ENCODE measurements at regions not wholly inside any gene's neighbourhood (a gene's known extent, or its start where the extent isn't known, plus 50 kb on each side); places are given as distances from the start of the nearest gene placed in this dataset.

DNA sequence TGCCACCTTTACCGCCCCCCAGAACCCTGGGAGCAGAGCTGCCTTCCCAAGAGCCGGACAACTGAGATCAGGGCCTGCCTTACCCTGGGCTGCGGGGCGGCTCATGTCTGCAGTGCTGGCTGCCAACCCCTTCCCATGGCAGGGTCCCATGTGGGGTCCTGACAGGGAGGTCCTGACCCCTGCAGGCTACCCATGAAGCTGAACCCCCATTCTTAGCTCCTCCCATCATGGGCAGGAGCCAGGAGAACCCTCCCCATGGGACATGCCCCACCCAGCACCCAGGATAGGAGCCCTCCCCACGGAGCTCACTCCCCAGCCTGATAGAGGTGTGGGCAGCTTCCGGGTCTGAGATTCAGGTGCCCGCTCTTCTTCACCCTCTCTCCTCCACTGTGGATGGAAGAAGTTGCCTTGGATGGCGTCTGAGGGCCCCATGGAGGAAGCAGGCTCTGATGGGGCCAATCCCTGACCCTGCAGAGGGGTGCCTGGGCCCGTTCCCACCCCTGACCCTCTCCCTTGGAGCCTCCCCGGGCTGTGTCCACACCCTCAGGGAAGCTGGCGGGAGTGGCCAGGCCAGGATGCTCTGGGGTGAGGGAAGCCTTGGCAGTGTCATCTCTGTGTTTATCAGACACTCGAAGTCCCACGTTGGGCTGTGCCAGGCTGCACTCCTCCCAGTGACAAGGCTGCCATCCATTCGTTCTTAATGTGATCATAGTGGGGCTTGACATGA is 1508.2 kb downstream of the BRD1 start:
- Mint-ChIP-seq H3K4me3 (no peak overlapping the region), H3K4me1 (ENCODE audit: low read depth) (no peaks in the 10 kb centered on the region), H3K36me3 (ENCODE audit: low read depth) (no peaks in the 10 kb centered on the region), H3K9me3 (peaks cover 2% of the 10 kb centered on the region), H3K27me3 (ENCODE audit: low read depth) (peaks cover 3% of the 10 kb centered on the region), H3K27ac (no peak overlapping the region)
- intact Hi-C loops (cut with micrococcal nuclease) = no loop called here
- DNase-seq = no peak
- CTCF ChIA-PET = no interaction called here

DNA sequence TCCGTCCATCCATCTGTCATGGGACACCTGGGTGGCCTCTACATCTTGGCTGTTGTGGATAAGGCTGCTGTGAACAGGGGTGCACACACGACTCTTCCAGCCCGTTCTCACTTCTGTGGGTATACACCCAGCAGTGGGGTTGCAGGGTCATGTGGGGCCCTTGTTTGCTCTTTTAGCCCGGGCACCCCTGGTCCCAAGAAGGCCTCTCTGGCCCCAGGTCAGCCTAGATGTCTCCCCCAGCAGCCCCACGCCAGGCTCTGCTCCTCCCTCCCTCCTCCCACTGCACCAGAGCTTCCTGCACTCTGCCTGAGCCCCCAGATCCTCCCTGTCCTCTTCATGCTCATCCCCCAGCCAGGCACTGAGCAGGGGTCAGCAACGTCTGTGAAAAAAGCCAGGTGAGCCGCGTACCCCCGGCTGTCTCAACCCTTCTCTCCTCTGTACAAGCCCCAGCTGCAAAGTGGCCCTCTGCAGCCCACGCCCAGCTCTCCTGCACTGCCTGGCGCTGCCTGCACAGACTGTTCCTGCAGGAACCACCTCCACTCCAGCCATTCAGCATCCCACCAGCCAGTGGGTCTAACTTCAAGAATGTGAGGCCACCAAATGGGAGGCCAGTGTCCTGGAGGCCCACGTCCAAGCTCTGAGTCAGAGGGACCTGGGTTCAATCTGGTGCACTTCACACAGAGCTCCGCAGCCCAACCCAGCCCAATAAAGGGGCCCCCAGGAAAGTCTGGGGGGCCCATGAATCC is 1508.9 kb downstream of the BRD1 start:
- Mint-ChIP-seq H3K27me3 (ENCODE audit: low read depth) (peaks cover 3% of the 10 kb centered on the region), H3K27ac (no peak overlapping the region), H3K9me3 (peaks cover under 1% of the 10 kb centered on the region), H3K36me3 (ENCODE audit: low read depth) (no peaks in the 10 kb centered on the region), H3K4me1 (ENCODE audit: low read depth) (no peaks in the 10 kb centered on the region), H3K4me3 (no peak overlapping the region)
- intact Hi-C loops (cut with micrococcal nuclease) = no loop called here
- CTCF ChIA-PET = no interaction called here
- no peak for DNase-seq

GRCh38 chr22:48318173-48318572 is 1509.5 kb downstream of the BRD1 start:
- Mint-ChIP-seq H3K4me3 (no peak overlapping the region), H3K27ac (no peak overlapping the region), H3K27me3 (ENCODE audit: low read depth) (peaks cover 3% of the 10 kb centered on the region), H3K9me3 (peaks cover 1% of the 10 kb centered on the region), H3K36me3 (ENCODE audit: low read depth) (no peaks in the 10 kb centered on the region), H3K4me1 (ENCODE audit: low read depth) (no peaks in the 10 kb centered on the region)
- CTCF ChIA-PET = no interaction called here
- intact Hi-C loops (cut with micrococcal nuclease) = no loop called here
- no peak for DNase-seq

DNA sequence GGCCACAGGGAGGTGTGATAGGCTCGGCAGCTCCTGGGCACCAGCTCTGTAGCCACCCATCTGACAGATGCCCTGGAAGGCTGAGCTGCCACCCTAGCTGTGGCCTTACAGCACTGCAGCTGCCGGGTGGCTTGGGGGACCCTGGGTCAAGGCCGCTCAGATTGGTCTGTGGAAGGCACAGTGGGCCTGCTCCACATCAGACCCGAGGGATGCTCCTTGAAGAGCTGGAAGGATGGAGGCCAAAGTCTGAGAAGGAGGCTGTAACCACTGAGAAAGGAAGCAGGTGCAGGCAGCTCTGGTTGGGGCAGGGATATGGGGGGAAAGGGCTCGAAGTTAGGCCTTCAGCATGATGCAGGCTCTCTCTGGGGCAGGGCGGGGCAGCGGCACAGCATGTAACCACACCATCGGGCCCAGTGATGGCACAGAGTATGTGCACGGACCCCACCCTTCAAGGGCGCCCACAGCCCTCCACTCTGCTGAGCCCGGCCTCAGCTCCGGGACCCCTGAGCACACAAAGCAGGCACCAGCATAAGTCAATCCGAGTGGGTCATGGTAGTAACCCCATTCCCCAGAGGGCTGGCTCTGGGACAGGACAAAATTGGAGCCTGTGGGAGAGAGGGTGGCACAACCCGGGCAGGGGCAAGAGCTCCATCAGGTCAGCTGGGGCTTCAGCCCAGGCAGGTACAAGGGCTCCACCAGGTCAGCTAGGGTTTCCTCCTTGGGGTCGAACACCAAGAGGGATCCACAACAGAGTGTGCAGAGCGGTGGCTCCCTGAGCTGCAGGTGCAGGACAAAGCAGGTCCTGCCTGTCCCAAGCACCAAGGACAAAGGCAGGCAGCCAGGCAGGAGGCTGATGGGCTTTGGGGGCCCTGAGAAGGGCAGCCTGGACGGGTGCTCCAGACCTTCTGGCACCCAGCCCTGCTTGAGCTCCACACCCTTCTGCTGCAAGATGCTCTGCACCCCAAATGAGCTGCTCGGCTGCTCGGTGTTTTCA is 1511.1 kb downstream of the BRD1 start:
- no peaks in the 10 kb centered on the region for H3K4me1 Mint-ChIP-seq (ENCODE audit: low read depth)
- no peak for DNase-seq

DNA sequence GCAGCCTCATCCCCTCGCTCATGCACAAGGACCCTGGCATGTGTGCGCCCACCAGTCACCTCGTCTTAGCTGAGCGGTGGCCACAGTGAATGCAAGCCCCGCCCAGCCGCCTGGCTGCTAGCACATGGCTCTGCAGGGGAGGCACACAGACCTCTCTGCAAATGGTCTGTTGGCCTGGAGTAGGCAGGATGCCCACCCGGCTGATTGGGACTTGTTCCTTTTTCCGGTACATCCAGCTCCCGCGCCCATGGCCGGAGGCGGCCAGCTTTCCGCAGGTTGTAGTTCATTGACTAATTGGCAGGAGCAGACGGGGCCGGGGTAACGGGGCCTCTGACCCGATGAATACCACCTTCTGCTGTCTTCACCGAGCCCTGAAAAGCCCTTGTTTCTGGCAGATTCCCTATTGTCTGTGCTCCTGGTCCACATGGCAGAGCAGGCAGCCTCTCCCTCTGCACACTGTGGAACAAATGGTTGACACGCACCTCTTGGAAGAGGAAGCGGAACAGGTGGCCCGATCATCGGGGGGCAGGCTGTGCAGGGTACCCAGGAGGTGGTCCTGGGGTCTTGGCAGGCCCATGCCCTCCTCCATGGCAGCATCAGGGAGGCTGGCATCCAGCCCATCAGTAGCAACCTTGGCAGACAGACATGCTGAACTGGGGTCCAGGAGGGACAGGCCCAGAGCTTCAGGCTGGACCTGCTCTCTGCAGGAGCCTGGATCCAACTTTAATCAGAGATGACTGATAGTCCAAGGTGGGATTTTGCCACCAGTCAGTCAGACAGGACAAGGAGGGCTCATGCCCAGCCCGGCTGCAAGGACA is 1512.0 kb downstream of the BRD1 start:
- no peak for DNase-seq
- Mint-ChIP-seq H3K9me3 (peaks cover 13% of the 10 kb centered on the region), H3K4me1 (ENCODE audit: low read depth) (no peaks in the 10 kb centered on the region), H3K4me3 (no peak overlapping the region), H3K36me3 (ENCODE audit: low read depth) (no peaks in the 10 kb centered on the region), H3K27me3 (ENCODE audit: low read depth) (no peaks in the 10 kb centered on the region), H3K27ac (no peak overlapping the region)
- intact Hi-C loops (cut with micrococcal nuclease) = no loop called here
- CTCF ChIA-PET = no interaction called here

More for the DNA sequence above, 1511.1 kb downstream of the BRD1 start:
- H3K36me3 Mint-ChIP-seq (ENCODE audit: low read depth) = no peaks in the 10 kb centered on the region
- H3K9me3 Mint-ChIP-seq = peaks cover 8% of the 10 kb centered on the region
- H3K27ac Mint-ChIP-seq = no peak overlapping the region
- intact Hi-C loops (cut with micrococcal nuclease) = no loop called here
- peaks cover 3% of the 10 kb centered on the region for H3K27me3 Mint-ChIP-seq (ENCODE audit: low read depth)
- CTCF ChIA-PET = no interaction called here
- H3K4me3 Mint-ChIP-seq = no peak overlapping the region

GRCh38 chr22:48314073-48314472 is 1513.6 kb downstream of the BRD1 start:
- H3K27me3 Mint-ChIP-seq (ENCODE audit: low read depth) = no peaks in the 10 kb centered on the region
- H3K27ac Mint-ChIP-seq = no peak overlapping the region
- H3K9me3 Mint-ChIP-seq = peaks cover 13% of the 10 kb centered on the region
- DNase-seq = no peak
- H3K4me3 Mint-ChIP-seq = no peak overlapping the region
- intact Hi-C loops (cut with micrococcal nuclease) = no loop called here
- no peaks in the 10 kb centered on the region for H3K36me3 Mint-ChIP-seq (ENCODE audit: low read depth)
- CTCF ChIA-PET = no interaction called here
- H3K4me1 Mint-ChIP-seq (ENCODE audit: low read depth) = no peaks in the 10 kb centered on the region

GRCh38 chr22:48313175-48313830 is 1514.4 kb downstream of the BRD1 start:
- H3K27me3 Mint-ChIP-seq (ENCODE audit: low read depth) = no peaks in the 10 kb centered on the region
- CTCF ChIA-PET = no interaction called here
- intact Hi-C loops (cut with micrococcal nuclease) = no loop called here
- no peaks in the 10 kb centered on the region for H3K4me1 Mint-ChIP-seq (ENCODE audit: low read depth)
- H3K36me3 Mint-ChIP-seq (ENCODE audit: low read depth) = no peaks in the 10 kb centered on the region
- H3K4me3 Mint-ChIP-seq = no peak overlapping the region
- no peak overlapping the region for H3K27ac Mint-ChIP-seq
- DNase-seq = no peak
- peaks cover 13% of the 10 kb centered on the region for H3K9me3 Mint-ChIP-seq

DNA sequence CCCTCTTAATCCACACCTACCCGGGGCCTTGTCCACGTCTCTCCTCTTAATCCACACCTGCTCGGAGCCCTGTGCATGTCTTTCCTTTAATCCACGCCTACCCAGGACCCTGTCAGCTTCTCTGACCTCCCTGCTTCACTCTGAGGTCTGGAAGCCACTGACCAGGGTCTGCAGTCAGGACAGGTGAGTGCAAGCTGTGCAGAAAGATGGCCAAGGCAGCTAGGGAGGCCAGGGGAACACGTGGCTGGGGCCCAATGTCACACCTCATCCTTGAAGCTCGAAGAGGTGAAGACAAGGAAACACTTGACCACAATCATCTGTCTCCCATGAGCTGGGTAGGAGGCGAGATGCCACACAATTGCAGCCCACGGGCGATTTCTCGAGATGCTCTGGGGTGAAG is 1516.9 kb downstream of the BRD1 start:
- intact Hi-C loops (cut with micrococcal nuclease) = no loop called here
- Mint-ChIP-seq H3K9me3 (peaks cover 13% of the 10 kb centered on the region), H3K27ac (no peak overlapping the region), H3K36me3 (ENCODE audit: low read depth) (no peaks in the 10 kb centered on the region), H3K4me1 (ENCODE audit: low read depth) (no peaks in the 10 kb centered on the region), H3K27me3 (ENCODE audit: low read depth) (no peaks in the 10 kb centered on the region), H3K4me3 (no peak overlapping the region)
- DNase-seq = no peak
- CTCF ChIA-PET = no interaction called here

GRCh38 chr22:48310289-48310688 is 1517.4 kb downstream of the BRD1 start:
- DNase-seq = no peak
- Mint-ChIP-seq H3K4me1 (ENCODE audit: low read depth) (no peaks in the 10 kb centered on the region), H3K4me3 (no peak overlapping the region), H3K27ac (no peak overlapping the region), H3K27me3 (ENCODE audit: low read depth) (no peaks in the 10 kb centered on the region), H3K9me3 (peaks cover 13% of the 10 kb centered on the region), H3K36me3 (ENCODE audit: low read depth) (no peaks in the 10 kb centered on the region)
- intact Hi-C loops (cut with micrococcal nuclease) = no loop called here
- CTCF ChIA-PET = no interaction called here

DNA sequence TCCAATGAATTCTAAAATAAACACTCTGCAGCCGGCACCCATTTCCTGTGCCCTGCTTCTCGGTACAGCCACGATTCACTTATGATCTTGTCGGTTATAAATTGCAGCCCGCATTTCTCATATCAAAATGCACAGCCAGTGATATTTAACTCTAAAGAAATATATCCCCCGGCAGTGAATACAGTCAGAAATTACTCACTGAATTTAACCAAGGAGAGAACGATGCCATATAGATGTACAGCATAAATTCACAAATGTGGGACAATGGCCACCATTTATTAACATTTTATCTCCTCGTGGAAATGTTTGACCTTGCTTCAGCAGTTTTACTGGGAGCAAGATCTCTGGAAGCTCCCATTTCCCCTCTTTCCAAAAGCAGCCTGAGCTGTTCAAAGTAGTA is 1517.8 kb downstream of the BRD1 start:
- CTCF ChIA-PET = no interaction called here
- intact Hi-C loops (cut with micrococcal nuclease) = no loop called here
- H3K27ac Mint-ChIP-seq = no peak overlapping the region
- H3K4me1 Mint-ChIP-seq (ENCODE audit: low read depth) = no peaks in the 10 kb centered on the region
- no peaks in the 10 kb centered on the region for H3K36me3 Mint-ChIP-seq (ENCODE audit: low read depth)
- no peaks in the 10 kb centered on the region for H3K27me3 Mint-ChIP-seq (ENCODE audit: low read depth)
- DNase-seq = no peak
- H3K4me3 Mint-ChIP-seq = no peak overlapping the region
- peaks cover 13% of the 10 kb centered on the region for H3K9me3 Mint-ChIP-seq

DNA sequence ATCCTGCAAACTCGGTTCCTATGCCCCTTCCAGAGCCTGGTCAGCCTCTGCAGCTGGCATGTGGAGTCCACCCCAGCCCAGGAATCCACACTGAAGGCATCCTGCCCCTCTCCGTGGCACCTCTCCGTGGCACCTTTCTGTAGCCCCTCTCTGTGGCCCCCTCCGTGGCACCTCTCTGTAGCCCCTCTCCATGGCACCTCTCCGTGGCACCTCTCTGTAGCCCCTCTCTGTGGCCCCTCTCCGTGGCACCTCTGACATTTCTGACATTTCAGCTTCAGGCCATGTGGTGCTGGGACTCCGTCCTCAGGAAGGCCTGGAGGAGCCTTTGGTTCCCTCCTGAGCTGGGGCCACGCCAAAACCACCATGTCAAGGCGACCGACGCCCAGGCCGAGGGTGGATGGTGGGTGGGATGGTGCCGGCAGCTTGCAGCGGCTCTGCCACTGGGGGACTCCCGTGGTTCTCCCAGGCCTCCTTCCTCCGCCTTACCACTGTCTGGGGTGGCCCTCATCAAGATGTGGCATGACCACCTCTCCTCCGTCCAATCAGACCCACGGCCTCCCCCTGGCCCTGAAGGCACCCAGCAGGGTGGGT is 1518.5 kb downstream of the BRD1 start:
- Mint-ChIP-seq H3K27ac (no peak overlapping the region), H3K27me3 (ENCODE audit: low read depth) (no peaks in the 10 kb centered on the region), H3K36me3 (ENCODE audit: low read depth) (no peaks in the 10 kb centered on the region), H3K4me1 (ENCODE audit: low read depth) (no peaks in the 10 kb centered on the region), H3K4me3 (no peak overlapping the region), H3K9me3 (peaks cover 13% of the 10 kb centered on the region)
- CTCF ChIA-PET = no interaction called here
- no peak for DNase-seq
- intact Hi-C loops (cut with micrococcal nuclease) = no loop called here

Data from activated naive CD4-positive, alpha-beta T cell treated with anti-CD3 and anti-CD28 coated beads for 36 hours (primary cell).